Neutrophil (primary cell): ENCODE measurements at regions not wholly inside any gene's neighbourhood (a gene's known extent, or its start where the extent isn't known, plus 50 kb on each side); places are given as distances from the start of the nearest gene placed in this dataset.

Source experiments
- H3K27ac ChIP-seq: fragments of 200-600 bp; sonication (generic); 2 replicates; pipeline ENCODE4 v1.5.1; 2016; ENCODE audit warnings: mild to moderate bottlenecking, moderate library complexity
- H3K27me3 ChIP-seq: fragments of 200-600 bp; sonication (generic); 2 replicates; pipeline ENCODE4 v1.6.0; 2016; ENCODE audit warnings: mild to moderate bottlenecking
- H3K36me3 ChIP-seq: fragments of 200-600 bp; sonication (generic); 2 replicates; pipeline ENCODE4 v1.5.1; 2017
- H3K4me1 ChIP-seq, 2 experiments: fragments of 200-600 bp in 1 of 2; sonication (generic) in 1 of 2; 1 replicate in 1 of 2; 2 replicates in 1 of 2; pipeline versions ENCODE4 v1.5.1 to v1.6.1; 2013 to 2016; ENCODE audit warnings: low read depth in 1 of 2, low read length in 1 of 2, mild to moderate bottlenecking in 1 of 2, moderate library complexity in 1 of 2; ENCODE audit not compliant: control insufficient read depth in 1 of 2, insufficient read depth in 1 of 2
- H3K4me3 ChIP-seq, 2 experiments: fragments of 200-600 bp in 1 of 2; sonication (generic) in 1 of 2; 1 replicate in 1 of 2; 2 replicates in 1 of 2; pipeline ENCODE4 v1.5.1; 2013 to 2016; ENCODE audit warnings: low read depth in 1 of 2, low read length in 1 of 2, mild to moderate bottlenecking in 1 of 2, moderate library complexity in 1 of 2
- H3K9me3 ChIP-seq: fragments of 200-600 bp; sonication (generic); 2 replicates; pipeline ENCODE4 v1.5.1; 2016
- CTCF ChIP-seq: fragments of 200-600 bp; sonication (generic); IDR thresholded peaks from 2 replicates; pipeline ENCODE4 v1.5.1; 2016; ENCODE audit warnings: antibody characterized with exemption

- H3K27me3 ChIP-seq, result peaks cover 45% of the 10 kb centered on the region
- no peaks in the 10 kb centered on the region for H3K4me1 ChIP-seq
- H3K9me3 ChIP-seq, result no peaks in the 10 kb centered on the region
- TF ChIP-seq CTCF, result no peak
- no peaks in the 10 kb centered on the region for H3K36me3 ChIP-seq
- no peak overlapping the region for H3K27ac ChIP-seq
- no peak overlapping the region for H3K4me3 ChIP-seq
Observed at GRCh38 chr1:22309572-22309971, 142.1 kb upstream of the ZBTB40 start.

DNA sequence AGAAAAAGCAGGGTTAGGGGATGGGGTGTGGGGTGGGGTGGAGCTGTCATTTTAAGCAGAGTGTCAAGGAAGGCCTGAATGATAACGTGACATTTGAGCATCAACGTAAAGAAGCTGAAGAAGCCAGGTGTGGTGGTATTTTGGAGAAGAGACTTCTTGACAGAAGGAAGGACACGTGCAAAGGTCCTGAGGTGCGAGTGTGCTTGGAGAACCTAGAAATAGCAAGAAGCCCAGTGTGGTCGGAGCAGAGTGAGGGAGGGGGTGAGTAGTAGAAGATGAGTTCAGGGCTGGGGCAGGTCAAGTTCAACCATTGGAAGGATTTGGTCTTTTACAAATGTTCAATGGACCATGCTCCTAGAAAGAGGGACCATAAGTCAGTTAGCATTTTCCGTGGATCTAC is 140.2 kb upstream of the ZBTB40 start:
- Histone ChIP-seq H3K27ac (no peak overlapping the region), H3K27me3 (peaks cover 29% of the 10 kb centered on the region), H3K9me3 (no peaks in the 10 kb centered on the region), H3K4me1 (no peaks in the 10 kb centered on the region), H3K4me3 (no peak overlapping the region), H3K36me3 (no peaks in the 10 kb centered on the region)
- no peak for TF ChIP-seq CTCF

DNA sequence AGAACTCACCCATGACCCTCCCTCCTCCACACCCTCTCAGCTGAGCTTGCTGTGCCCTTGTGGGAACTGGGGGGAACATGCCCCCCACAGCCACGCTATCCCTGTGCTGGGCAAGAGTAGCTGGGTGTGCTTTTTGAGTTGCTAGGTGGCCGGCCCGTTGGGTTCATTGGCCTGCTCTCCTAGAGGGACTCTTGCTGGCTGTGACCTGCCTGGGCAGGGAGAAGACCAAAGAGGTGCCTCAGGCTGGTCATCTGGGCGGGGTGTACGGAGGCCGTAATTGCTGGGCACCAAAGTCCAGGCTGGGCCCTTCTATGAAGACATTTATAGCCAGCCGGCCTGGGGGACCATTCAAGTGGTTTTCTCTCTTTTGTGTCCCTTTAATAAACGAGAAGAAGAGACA is 138.3 kb upstream of the ZBTB40 start:
- H3K9me3 ChIP-seq, result no peaks in the 10 kb centered on the region

DNA sequence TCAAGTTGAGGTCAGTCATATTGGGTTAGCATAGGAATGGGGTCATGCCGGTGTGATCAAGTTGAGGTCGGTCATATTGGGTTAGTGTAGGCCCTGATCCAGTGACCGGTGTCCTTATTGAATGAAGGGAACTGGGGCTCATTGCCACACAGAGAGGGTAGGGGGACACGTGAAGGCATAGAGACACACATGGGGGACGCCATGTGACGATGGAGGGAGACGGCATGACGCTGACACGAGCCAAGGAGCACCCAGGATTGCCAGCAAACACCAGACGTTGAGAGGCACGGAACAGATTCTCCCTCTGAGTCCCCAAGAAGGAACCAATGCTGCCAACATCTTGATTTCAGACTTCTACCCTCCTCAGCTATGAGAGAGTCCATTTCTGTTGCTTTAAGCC is 136.9 kb upstream of the ZBTB40 start:
- Histone ChIP-seq H3K27me3 (peaks cover 19% of the 10 kb centered on the region), H3K4me3 (no peak overlapping the region), H3K9me3 (no peaks in the 10 kb centered on the region), H3K36me3 (no peaks in the 10 kb centered on the region), H3K4me1 (no peaks in the 10 kb centered on the region), H3K27ac (no peak overlapping the region)
- TF ChIP-seq CTCF, result no peak

More for the DNA sequence above, 138.3 kb upstream of the ZBTB40 start:
- Histone ChIP-seq H3K36me3 (no peaks in the 10 kb centered on the region), H3K27ac (no peak overlapping the region), H3K4me1 (no peaks in the 10 kb centered on the region), H3K27me3 (peaks cover 22% of the 10 kb centered on the region), H3K4me3 (no peak overlapping the region)
- no peak for TF ChIP-seq CTCF

- no peak for TF ChIP-seq CTCF
- H3K9me3 ChIP-seq, result no peaks in the 10 kb centered on the region
- no peak overlapping the region for H3K27ac ChIP-seq
- no peak overlapping the region for H3K4me3 ChIP-seq
- peaks cover 19% of the 10 kb centered on the region for H3K27me3 ChIP-seq
- no peaks in the 10 kb centered on the region for H3K36me3 ChIP-seq
- no peaks in the 10 kb centered on the region for H3K4me1 ChIP-seq
Observed at GRCh38 chr1:22315315-22316078, 136.2 kb upstream of the ZBTB40 start.
